ENCODE measurements at regions not wholly inside any gene's neighbourhood (a gene's known extent, or its start where the extent isn't known, plus 50 kb on each side); places are given as distances from the start of the nearest gene placed in this dataset.

GRCh38 chr6:169028343-169028742 lies 225.3 kb downstream of the THBS2 start:
- peak; percentile 16 for DNase-seq (ENCODE audit: unreplicated experiment)
- no peaks in the 10 kb centered on the region for H3K9me3 Mint-ChIP-seq (ENCODE audit: unreplicated experiment)
- no peaks in the 10 kb centered on the region for H3K4me1 Mint-ChIP-seq (ENCODE audit: insufficient read depth, unreplicated experiment)
- H3K36me3 Mint-ChIP-seq (ENCODE audit: insufficient read depth, unreplicated experiment): no peaks in the 10 kb centered on the region
- H3K4me3 Mint-ChIP-seq (ENCODE audit: unreplicated experiment): no peak overlapping the region
- intact Hi-C loops (cut with micrococcal nuclease): loop anchor here (2.0 kb wide), 1 partner anchor 694 kb away; no protein-coding TSS in a partner anchor
- ChIA-PET POLR2A (interaction anchor here (0.7 kb wide), 1 partner anchor 18 kb away, joined by 3 read pairs; no protein-coding TSS in a partner anchor), CTCF (no interaction called here)
- no peak overlapping the region for H3K27ac Mint-ChIP-seq (ENCODE audit: low read depth, unreplicated experiment)
- BruUV-seq (replicated peaks): no TSS peak
- no peaks in the 10 kb centered on the region for H3K27me3 Mint-ChIP-seq (ENCODE audit: insufficient read depth, unreplicated experiment)
- no peak for TF ChIP-seq CTCF (IDR thresholded peaks at IDR 0.05; ENCODE audit: unreplicated experiment)

- intact Hi-C loops (cut with micrococcal nuclease): no loop called here
- H3K27ac Mint-ChIP-seq (ENCODE audit: low read depth, unreplicated experiment): no peak overlapping the region
- H3K9me3 Mint-ChIP-seq (ENCODE audit: unreplicated experiment): no peaks in the 10 kb centered on the region
- no peak for DNase-seq (ENCODE audit: unreplicated experiment)
- ChIA-PET POLR2A (no interaction called here), CTCF (interaction anchor here (0.7 kb wide), 1 partner anchor 69 kb away, joined by 3 read pairs; no protein-coding TSS in a partner anchor)
- BruUV-seq (replicated peaks): no TSS peak
- TF ChIP-seq CTCF (IDR thresholded peaks at IDR 0.05; ENCODE audit: unreplicated experiment): no peak
- no peaks in the 10 kb centered on the region for H3K36me3 Mint-ChIP-seq (ENCODE audit: insufficient read depth, unreplicated experiment)
- no peak overlapping the region for H3K4me3 Mint-ChIP-seq (ENCODE audit: unreplicated experiment)
- H3K4me1 Mint-ChIP-seq (ENCODE audit: insufficient read depth, unreplicated experiment): no peaks in the 10 kb centered on the region
- H3K27me3 Mint-ChIP-seq (ENCODE audit: insufficient read depth, unreplicated experiment): no peaks in the 10 kb centered on the region
These were observed 227.5 kb downstream of the THBS2 start for GRCh38 chr6:169026175-169026574.

- no peaks in the 10 kb centered on the region for H3K36me3 Mint-ChIP-seq (ENCODE audit: insufficient read depth, unreplicated experiment)
- intact Hi-C loops (cut with micrococcal nuclease): no loop called here
- POLR2A ChIA-PET: no interaction called here
- TF ChIP-seq CTCF (IDR thresholded peaks at IDR 0.05; ENCODE audit: unreplicated experiment): no peak
- H3K9me3 Mint-ChIP-seq (ENCODE audit: unreplicated experiment): no peaks in the 10 kb centered on the region
- no peak for DNase-seq (ENCODE audit: unreplicated experiment)
- H3K27me3 Mint-ChIP-seq (ENCODE audit: insufficient read depth, unreplicated experiment): no peaks in the 10 kb centered on the region
- no peak overlapping the region for H3K4me3 Mint-ChIP-seq (ENCODE audit: unreplicated experiment)
- BruUV-seq (replicated peaks): no TSS peak
- no peak overlapping the region for H3K27ac Mint-ChIP-seq (ENCODE audit: low read depth, unreplicated experiment)
- no peaks in the 10 kb centered on the region for H3K4me1 Mint-ChIP-seq (ENCODE audit: insufficient read depth, unreplicated experiment)
- CTCF ChIA-PET: no interaction called here
These were observed 229.5 kb downstream of the THBS2 start for GRCh38 chr6:169024047-169024660.

- intact Hi-C loops (cut with micrococcal nuclease): no loop called here
- no peaks in the 10 kb centered on the region for H3K4me1 Mint-ChIP-seq (ENCODE audit: insufficient read depth, unreplicated experiment)
- no peak for DNase-seq (ENCODE audit: unreplicated experiment)
- POLR2A ChIA-PET: interaction anchor here (0.8 kb wide), 1 partner anchor 13 kb away, joined by 3 read pairs; no protein-coding TSS in a partner anchor
- H3K9me3 Mint-ChIP-seq (ENCODE audit: unreplicated experiment): no peaks in the 10 kb centered on the region
- no TSS peak for BruUV-seq (replicated peaks)
- CTCF ChIA-PET: no interaction called here
- no peak for TF ChIP-seq CTCF (IDR thresholded peaks at IDR 0.05; ENCODE audit: unreplicated experiment)
- no peaks in the 10 kb centered on the region for H3K27me3 Mint-ChIP-seq (ENCODE audit: insufficient read depth, unreplicated experiment)
- H3K36me3 Mint-ChIP-seq (ENCODE audit: insufficient read depth, unreplicated experiment): no peaks in the 10 kb centered on the region
- no peak overlapping the region for H3K4me3 Mint-ChIP-seq (ENCODE audit: unreplicated experiment)
- no peak overlapping the region for H3K27ac Mint-ChIP-seq (ENCODE audit: low read depth, unreplicated experiment)
These were observed 230.3 kb downstream of the THBS2 start for GRCh38 chr6:169023161-169023874.

Measured in MCF 10A (cell line).